ENCODE measurements at regions not wholly inside any gene's neighbourhood (a gene's known extent, or its start where the extent isn't known, plus 50 kb on each side); places are given as distances from the start of the nearest gene placed in this dataset.

GRCh38 chr6:164274493-164274892 is 860.0 kb downstream of the QKI start:
- no peak for TF ChIP-seq CTCF (IDR thresholded peaks at IDR 0.05; ENCODE audit: low read depth, low read length, poor library complexity, severe bottlenecking)
- TF ChIP-seq EZH2phosphoT487 (IDR thresholded peaks at IDR 0.05; ENCODE audit: borderline replicate concordance, low read length): no peak
